Fibroblast of lung (primary cell): ENCODE measurements at regions not wholly inside any gene's neighbourhood (a gene's known extent, or its start where the extent isn't known, plus 50 kb on each side); places are given as distances from the start of the nearest gene placed in this dataset.

Experiments used
- CTCF ChIP-seq, 2 donors: IDR thresholded peaks in 1 of 2; conservative IDR thresholded peaks in 1 of 2; 1 replicate in 1 of 2; 2 replicates in 1 of 2; pipeline ENCODE4 v1.5.1; 2011 to 2012; ENCODE audit warnings: low read length in 2 of 2, control low read depth in 1 of 2, inconsistent platforms in 1 of 2, low read depth in 1 of 2, mild to moderate bottlenecking in 1 of 2
- EZH2 ChIP-seq: IDR thresholded peaks from 2 replicates; pipeline ENCODE4 v1.5.1; 2012; ENCODE audit warnings: low read length, control low read depth, mild to moderate bottlenecking; ENCODE audit errors: missing control alignments

- no peak for TF ChIP-seq CTCF (conservative IDR thresholded peaks at IDR 0.05 in 1 of 2, IDR thresholded peaks at IDR 0.05 in 1 of 2; ENCODE audit: low read depth in 1 of 2, low read length in 2 of 2)
- no peak for TF ChIP-seq EZH2
Measured at GRCh38 chr1:213335084-213335483, 284.0 kb downstream of the RPS6KC1 start.
